NT2/D1 (cell line): ENCODE measurements at regions not wholly inside any gene's neighbourhood (a gene's known extent, or its start where the extent isn't known, plus 50 kb on each side); places are given as distances from the start of the nearest gene placed in this dataset.

Source experiments
- DNase-seq: peaks from one replicate; pipeline ENCODE4 v3.0.0-alpha.2; 2011; ENCODE audit warnings: low read depth, low spot score
- H3K27me3 ChIP-seq: 2 replicates; pipeline ENCODE4 v1.6.0; 2011; ENCODE audit warnings: mild to moderate bottlenecking; ENCODE audit not compliant: insufficient read length, insufficient read depth
- H3K36me3 ChIP-seq: 2 replicates; pipeline ENCODE4 v1.6.1; 2011; ENCODE audit warnings: mild to moderate bottlenecking, low read length, mixed read lengths; ENCODE audit not compliant: insufficient read depth, insufficient read length
- H3K4me1 ChIP-seq: 2 replicates; pipeline ENCODE4 v1.5.1; 2011; ENCODE audit not compliant: insufficient read depth, insufficient read length
- H3K4me3 ChIP-seq: 2 replicates; pipeline ENCODE4 v1.5.1; 2011; ENCODE audit warnings: low read depth; ENCODE audit not compliant: insufficient read length
- H3K9ac ChIP-seq: 2 replicates; pipeline ENCODE4 v1.6.0; 2011; ENCODE audit warnings: low read depth; ENCODE audit not compliant: insufficient read length
- H3K9me3 ChIP-seq: 2 replicates; pipeline ENCODE4 v1.5.1; 2011; ENCODE audit warnings: mild to moderate bottlenecking, low read length; ENCODE audit not compliant: insufficient read depth
- SUZ12 ChIP-seq: IDR thresholded peaks from 2 replicates; pipeline ENCODE4 v1.6.1; 2011; ENCODE audit not compliant: insufficient read length, insufficient read depth; ENCODE audit errors: extremely low read depth
- YY1 ChIP-seq: IDR thresholded peaks from 2 replicates; pipeline ENCODE4 v1.6.1; 2011; ENCODE audit not compliant: insufficient read length, insufficient read depth
- ZNF274 ChIP-seq: IDR thresholded peaks from 2 replicates; pipeline ENCODE4 v1.6.1; 2011; ENCODE audit warnings: mild to moderate bottlenecking, low read depth, low read length

DNA sequence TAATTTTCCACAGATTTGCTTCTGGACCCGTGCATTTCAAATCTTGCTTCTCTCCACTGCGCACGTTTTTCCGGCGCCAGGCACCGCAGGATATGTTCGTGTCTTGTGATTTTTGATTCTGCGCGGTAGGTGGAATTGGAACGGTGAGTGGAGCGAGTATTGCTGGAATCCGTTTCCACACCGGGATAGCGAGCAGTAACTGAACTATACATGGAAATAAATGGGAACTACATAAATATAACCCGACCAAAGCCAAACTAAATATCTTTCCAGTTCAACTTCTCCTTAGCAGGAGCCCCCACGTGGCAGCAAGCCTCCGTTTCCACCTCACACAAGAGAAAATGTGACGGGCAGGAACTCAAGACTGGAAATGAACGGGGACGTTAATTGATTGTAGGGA, 154.0 kb downstream of the SEC14L1 start:
- TF ChIP-seq ZNF274 (no peak), SUZ12 (no peak), YY1 (no peak)
- Histone ChIP-seq H3K9ac (no peak overlapping the region), H3K4me3 (no peak overlapping the region), H3K4me1 (no peaks in the 10 kb centered on the region), H3K27me3 (no peaks in the 10 kb centered on the region), H3K9me3 (peaks cover 34% of the 10 kb centered on the region), H3K36me3 (peaks cover 22% of the 10 kb centered on the region)
- no peak for DNase-seq

GRCh38 chr17:77295241-77295853, 154.6 kb downstream of the SEC14L1 start:
- no peak overlapping the region for H3K9ac ChIP-seq
- no peak for TF ChIP-seq ZNF274
- TF ChIP-seq YY1: no peak
- no peak for TF ChIP-seq SUZ12
- H3K4me1 ChIP-seq: no peaks in the 10 kb centered on the region
- DNase-seq: no peak
- H3K27me3 ChIP-seq: no peaks in the 10 kb centered on the region
- no peak overlapping the region for H3K4me3 ChIP-seq
- peaks cover 36% of the 10 kb centered on the region for H3K9me3 ChIP-seq
- peaks cover 22% of the 10 kb centered on the region for H3K36me3 ChIP-seq

DNA sequence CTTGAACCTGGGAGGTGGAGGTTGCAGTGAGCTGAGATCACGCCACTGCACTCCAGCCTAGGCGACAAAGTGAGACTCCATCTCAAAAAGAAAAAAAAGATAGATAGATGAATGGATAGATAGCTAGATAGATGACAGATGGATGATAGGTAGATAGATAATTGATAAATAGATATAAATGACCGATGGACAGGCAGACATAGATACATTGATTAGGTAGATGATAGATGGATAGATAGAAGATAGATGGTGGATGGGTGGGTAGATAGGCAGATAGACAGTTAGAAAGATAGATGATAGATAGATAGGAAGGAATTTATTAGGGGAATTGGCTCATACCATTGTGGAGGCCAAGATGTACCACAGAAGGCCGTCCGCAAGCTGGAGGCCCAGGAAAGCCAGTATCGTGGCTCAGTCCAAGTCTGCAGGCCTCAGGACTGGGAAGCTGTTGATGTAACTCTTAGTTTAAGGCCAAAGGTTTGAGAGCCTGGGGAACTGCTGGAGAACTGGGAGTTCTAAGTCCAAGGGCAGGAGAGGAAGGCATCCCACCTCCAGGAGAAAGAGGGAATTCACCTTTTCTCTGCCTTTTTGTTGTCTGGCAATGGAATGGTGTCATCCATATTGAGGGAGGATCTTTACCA, 156.1 kb downstream of the SEC14L1 start:
- no peak overlapping the region for H3K9ac ChIP-seq
- peaks cover 36% of the 10 kb centered on the region for H3K9me3 ChIP-seq
- TF ChIP-seq SUZ12 (no peak), YY1 (no peak), ZNF274 (no peak)

DNA sequence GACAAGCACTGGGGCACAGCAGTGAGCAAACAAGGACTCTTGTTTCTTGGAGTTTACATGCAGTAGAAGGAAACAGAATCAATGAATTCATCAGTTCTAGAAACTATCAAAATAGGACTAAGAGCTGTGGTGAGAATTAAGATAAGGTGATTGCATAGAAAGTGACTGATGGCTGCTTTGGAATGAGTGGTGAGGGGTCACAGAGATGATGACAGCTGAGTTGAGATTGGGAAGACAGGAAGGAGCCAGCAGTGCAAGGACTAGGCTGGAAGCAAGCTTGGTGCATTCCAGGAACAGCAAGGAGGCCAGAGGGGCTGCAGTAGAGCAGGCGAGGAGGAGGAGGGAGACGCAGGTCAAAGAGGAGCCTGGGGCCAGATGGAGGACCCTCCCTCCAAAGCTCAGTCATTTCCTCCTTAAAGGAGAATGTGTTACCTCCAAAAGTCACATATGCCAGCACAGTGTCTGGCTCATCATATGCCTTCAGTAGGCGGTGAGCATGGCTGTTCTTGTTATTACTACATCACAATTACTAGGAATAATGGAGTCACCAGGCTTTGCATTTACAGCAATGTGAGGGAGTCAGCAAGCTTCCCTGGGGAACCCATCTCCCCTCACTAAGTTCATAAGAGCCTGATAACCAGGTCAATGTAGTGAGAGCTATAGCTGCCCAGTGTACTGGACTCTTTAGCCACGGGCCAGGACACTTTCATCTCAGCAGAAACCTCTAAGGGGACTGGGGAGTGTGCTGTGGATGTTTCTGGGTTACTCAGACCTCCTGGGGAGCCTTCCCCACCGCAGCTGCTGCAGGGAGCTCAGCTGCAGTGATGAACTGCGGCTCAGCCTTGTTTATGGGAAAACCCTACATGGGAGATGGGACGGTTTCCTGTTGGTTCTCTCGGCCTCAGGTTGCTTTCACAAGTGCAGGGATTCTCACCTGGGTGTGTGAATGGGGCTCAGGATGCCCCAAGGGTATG, 157.2 kb downstream of the SEC14L1 start:
- H3K36me3 ChIP-seq: peaks cover 22% of the 10 kb centered on the region
- no peak overlapping the region for H3K4me3 ChIP-seq
- H3K9ac ChIP-seq: no peak overlapping the region
- peaks cover 36% of the 10 kb centered on the region for H3K9me3 ChIP-seq
- H3K27me3 ChIP-seq: no peaks in the 10 kb centered on the region
- DNase-seq: no peak
- peaks cover 2% of the 10 kb centered on the region for H3K4me1 ChIP-seq
- no peak for TF ChIP-seq ZNF274
- TF ChIP-seq SUZ12: no peak
- TF ChIP-seq YY1: no peak

More for the DNA sequence above, 156.1 kb downstream of the SEC14L1 start:
- Histone ChIP-seq H3K4me1 (no peaks in the 10 kb centered on the region), H3K36me3 (peaks cover 22% of the 10 kb centered on the region), H3K27me3 (no peaks in the 10 kb centered on the region), H3K4me3 (no peak overlapping the region)
- DNase-seq: no peak

DNA sequence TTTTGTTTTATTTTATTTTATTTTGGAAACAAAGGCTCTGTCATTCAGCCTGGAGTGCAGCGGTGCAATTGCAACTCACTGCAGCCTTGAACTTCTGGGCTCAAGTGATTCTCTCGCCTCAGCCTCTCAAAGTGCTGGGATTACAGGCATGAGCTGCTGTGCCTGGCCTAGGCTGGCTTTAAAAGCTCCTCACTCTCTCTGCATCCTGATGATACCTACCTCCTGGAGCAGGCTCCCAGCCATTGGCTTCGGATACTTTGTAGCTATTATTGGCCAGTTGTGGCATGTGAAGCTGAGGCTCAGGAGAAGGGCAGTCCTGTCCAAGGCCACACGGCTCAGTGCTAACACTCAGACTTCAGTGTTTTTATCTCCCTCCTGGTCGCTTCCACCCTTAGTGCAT, 158.0 kb downstream of the SEC14L1 start:
- TF ChIP-seq YY1 (no peak), SUZ12 (no peak), ZNF274 (no peak)

DNA sequence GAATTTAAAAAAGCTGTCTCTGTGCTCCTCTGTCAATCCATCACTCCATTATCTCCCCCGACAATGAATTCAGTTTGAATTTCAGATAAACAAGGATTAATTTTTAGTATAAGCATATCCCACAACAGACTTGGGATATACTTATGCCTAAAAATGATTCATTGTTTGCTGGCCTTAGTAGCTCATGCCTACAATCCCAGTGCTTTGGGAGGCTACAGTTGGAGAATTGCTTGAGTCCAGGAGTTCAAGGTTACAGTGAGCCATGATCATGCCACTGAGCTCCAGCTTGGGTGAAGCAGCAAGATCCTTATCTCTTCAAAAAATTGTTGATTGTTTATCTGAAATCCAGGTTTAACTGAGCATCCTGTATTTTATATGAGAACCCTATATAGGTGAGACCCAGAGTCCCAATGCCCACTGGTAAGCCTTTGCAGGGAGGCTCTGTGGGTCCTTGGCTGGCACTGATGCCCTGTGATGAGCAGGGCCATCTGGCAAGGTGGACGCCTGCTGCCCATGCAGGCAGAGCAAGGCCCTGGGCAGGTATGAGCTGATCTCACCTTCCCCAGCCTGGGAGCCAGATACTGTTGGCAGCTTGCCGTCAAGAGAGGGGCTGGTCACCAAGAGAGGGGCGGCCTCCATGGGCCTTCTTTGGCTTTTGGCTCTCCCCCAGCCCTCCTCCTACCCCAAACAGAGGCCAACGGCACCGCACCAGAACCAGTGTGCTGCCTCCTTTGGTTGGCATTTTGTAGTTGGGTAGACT, 158.7 kb downstream of the SEC14L1 start:
- H3K9me3 ChIP-seq: peaks cover 36% of the 10 kb centered on the region
- no peak overlapping the region for H3K9ac ChIP-seq
- no peak overlapping the region for H3K4me3 ChIP-seq
- H3K36me3 ChIP-seq: peaks cover 22% of the 10 kb centered on the region
- no peaks in the 10 kb centered on the region for H3K27me3 ChIP-seq
- H3K4me1 ChIP-seq: peaks cover 2% of the 10 kb centered on the region
- no peak for DNase-seq
- TF ChIP-seq ZNF274: no peak
- no peak for TF ChIP-seq SUZ12
- TF ChIP-seq YY1: no peak

More for the DNA sequence above, 158.0 kb downstream of the SEC14L1 start:
- no peak overlapping the region for H3K4me3 ChIP-seq
- DNase-seq: no peak
- no peaks in the 10 kb centered on the region for H3K27me3 ChIP-seq
- H3K4me1 ChIP-seq: peaks cover 2% of the 10 kb centered on the region
- no peak overlapping the region for H3K9ac ChIP-seq
- peaks cover 22% of the 10 kb centered on the region for H3K36me3 ChIP-seq
- peaks cover 36% of the 10 kb centered on the region for H3K9me3 ChIP-seq
